Stromal cell of bone marrow (primary cell): ENCODE measurements at regions not wholly inside any gene's neighbourhood (a gene's known extent, or its start where the extent isn't known, plus 50 kb on each side); places are given as distances from the start of the nearest gene placed in this dataset.
"Not testable (repeated sequence)": the region's sequence is repeated elsewhere in the genome, so short reads cannot be mapped to it uniquely, and the experiment has no call there.

Experiments
- DNase-seq: peaks from one replicate; pipeline ENCODE4 v3.0.0-alpha.2; 2012; ENCODE audit warnings: low read depth

DNA sequence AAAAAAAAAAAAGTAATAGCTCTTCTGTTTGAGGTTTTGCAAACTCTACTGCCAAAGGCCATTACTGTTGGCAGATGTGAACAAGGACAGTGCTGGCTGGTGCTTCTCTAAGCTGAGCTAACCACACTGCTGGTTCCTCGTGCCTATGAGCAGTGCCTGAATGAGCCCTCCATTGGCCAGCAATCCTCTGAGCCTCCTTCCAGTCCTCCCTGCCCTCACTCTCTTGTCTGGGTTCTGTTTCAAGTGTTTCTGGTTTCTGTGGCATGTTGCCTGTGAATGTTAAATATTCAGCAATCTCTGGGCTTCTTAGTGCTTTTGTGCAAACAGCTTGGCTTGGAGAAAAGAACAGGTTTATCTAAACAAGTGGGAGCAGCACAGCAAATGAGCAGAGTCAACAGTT is 161.3 kb upstream of the AUTS2 start:
- DNase-seq: no peak

DNA sequence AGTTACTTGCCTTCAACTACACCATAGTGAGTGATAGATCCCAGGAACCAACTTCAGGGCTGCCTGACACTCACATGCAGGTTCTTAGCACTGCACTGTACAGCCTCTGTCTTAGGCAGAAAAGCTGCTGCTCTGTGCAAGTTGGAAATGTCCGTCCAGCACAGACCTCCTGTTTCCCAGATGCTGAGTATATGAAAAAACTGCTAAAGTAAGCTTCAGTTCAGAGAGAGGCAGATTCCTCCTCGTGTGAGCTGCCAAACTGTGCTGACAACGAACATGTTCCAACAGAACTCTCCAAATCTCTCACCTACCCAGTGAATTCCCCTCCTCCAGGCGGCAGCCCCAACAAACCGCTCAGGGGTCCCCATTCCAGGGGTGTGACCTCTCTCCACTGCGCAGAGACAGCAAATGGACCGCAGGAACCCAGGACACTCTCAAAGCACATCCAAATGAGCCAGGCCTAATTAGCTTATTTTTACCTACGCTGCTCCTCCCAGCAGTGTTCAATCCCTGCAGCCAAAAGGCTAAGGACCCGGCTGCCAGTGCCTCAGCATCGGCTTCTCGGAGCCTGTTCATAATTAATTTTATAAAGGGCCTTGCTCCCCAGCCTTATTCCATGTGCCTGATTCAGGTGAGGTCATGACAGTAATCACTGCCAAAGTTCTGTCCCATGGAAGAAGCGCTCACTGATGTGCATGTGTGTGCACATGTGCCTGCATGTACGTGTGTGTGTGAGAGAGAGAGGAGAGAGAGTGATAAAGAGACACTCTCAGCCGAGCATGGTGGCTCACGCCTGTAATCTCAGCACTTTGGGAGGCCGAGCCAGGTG is 159.5 kb upstream of the AUTS2 start:
- DNase-seq: no peak

DNA sequence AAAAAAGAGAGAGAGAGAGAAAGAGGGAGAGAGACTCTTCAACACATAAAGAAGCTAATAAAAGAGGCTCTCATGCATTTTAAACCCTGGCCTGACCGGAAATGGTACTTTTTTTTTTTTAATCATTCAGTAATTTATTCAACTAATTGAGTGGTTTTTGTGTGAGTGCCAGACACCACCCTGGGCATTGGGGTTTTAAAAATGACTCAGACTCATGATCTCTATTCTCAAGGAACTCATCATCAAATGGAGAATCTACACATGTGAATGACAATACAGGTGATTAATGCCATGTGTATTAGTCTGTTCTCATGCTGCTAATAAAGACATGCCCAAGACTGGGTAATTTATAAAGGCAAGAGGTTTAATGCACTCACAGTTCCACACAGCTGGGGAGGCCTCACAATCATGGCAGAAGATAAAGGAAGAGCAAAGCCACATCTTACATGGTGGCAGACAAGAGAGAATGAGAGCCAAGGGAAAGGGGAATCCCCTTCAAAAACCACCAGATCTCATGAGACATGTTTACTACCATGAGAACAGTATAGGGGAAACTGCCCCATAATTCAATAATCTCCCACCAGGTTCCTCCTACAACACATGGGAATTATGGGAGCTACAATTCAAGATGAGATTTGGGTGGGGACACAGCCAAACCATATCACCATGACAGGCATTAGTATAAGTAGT is 158.5 kb upstream of the AUTS2 start:
- DNase-seq: no peak

DNA sequence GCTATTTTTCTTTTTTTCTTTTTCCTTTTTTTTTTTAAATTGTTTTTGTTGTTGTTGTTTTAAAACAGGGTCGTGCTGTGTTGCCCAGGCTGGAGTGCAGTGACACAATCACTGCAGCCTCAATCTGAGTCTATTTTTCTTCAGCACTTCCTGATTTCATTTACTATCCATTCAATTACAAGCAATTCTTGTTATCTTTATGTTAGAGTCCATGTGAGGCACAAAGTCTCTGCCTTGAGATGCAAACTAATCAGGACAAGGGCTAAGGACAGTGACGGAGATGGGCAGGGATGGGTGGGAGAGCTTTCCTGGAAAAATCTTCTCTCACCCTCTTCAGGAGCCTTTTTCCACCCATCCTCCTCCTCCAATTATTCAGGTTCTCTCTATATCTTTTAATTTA is 157.3 kb upstream of the AUTS2 start:
- no peak for DNase-seq

DNA sequence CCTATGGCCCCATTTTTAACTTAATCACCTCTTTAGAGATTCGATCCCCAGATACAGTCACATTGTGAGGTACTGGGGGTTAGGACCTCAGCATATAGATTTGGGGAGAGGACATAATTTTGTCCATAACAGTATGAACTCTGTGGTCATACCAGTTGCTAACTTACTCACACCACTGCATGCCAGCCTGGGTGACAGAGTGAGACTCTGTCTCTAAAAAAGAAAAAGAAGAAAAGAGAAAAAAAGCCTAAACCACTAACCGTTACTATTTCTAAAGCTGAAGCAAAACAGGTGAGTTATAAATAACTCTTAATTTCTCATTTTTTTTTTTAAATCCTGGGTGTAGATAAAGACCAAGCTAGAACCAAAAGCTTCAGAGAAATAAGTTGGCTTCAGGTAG is 155.1 kb upstream of the AUTS2 start:
- no peak for DNase-seq

DNA sequence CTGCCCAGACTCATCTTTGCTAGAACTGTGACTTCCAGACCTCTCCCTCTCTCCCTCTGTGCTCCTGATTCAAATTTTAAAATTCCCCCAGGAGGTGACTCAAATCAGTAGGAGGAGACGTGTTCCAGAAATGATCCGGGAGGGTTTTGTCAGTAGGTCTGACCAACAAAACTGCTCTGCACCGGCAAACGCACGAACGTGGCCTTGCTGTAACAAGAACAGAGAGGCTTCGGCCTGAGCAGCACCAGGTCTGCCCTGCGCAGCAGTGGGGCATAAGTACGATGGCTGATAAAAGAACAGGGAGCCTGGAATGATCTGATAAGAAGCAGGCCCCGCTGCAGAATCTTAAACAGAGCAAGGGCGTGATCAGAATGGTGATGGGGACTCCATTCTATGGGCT is 152.7 kb upstream of the AUTS2 start:
- peak; percentile 68 for DNase-seq

DNA sequence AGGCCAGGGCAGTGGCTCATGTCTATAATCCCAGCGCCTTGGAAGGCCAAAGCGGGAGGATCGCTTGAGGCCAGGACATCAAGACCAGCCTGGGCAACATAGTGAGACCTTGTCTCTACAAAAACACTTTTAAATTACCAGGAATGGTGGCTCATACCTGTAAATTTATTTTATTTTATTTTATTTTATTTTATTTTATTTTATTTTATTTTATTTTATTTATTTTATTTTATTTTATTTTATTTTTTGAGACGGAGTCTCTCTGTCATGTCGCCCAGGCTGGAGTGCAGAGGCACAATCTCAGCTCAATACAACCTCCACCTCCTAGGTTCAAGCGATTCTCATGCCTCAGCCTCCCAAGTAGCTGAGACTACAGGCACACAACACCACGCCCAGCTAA is 152.1 kb upstream of the AUTS2 start:
- DNase-seq: not testable (repeated sequence)

DNA sequence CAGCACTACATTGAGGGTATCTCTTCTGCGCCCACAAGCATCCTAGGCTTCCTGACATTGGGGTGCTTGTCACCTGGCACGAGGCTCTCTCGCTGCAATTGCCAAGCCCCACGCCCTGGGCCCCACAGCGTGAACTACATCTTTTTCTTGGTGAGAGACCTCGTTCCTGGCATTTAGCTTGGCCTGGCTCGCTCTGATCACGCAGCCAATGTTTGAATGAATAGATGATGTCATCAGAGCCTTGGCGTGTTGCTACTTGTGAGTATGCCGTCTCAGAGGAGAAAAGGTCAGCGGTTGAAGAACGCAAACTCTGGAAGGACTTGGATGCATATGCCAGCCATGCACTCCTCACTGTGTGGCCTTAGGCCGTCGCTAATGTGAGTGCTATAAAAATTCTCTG is 150.2 kb upstream of the AUTS2 start:
- no peak for DNase-seq

DNA sequence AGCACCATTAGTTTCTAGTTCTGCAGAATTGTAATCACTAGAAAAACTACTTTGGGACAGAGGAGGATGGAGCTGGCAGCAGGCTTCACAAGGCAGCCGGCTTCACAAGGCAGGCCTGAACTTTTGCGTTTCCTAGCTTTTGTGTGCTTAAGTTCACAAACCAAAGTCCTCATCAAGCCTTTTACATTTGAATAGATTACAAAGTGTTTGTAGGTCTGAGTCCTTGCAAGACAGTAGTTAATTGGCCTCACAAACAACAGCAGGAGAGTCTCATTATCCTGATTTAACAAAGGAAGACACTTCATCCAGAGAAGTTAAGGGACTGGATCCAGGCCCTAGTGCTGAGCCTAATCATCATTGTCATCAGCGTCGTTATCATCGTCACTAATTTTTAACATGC is 147.8 kb upstream of the AUTS2 start:
- DNase-seq: no peak

DNA sequence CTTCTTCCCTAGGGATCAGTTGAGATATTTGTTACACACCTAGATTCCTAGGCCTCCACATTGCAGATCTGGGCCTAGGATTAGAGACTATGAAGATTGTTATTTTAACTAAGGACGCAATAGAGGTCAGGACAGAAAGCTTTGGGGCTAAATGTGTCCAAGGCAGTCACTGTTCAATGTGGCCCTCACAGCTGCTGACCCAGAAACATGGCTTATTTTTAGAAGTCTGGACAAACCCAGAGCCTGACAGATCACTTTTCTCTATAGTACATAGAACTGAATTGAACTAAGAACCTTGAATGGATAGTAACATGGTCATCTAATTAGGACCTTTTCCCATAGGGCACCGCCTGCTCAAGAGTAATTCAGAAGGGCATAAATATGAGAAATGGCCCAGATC is 146.6 kb upstream of the AUTS2 start:
- no peak for DNase-seq

DNA sequence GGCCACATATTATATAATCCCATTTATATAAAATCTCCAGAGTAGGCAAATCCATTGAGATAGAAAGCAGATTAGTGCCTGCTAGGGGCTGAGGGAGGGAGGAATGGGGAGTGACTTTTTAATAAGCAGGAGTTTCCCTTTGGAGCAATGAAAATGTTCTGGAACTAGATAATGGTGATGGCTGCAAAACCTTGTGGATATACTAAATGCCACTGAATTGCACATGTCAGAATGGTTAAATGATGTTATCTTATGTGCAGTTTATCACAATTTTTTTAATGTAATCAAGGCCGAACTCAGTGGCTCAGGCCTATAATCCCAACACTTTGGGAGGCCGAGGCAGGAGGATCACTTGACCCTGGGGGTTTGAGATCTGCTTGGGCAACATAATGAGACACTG is 145.5 kb upstream of the AUTS2 start:
- DNase-seq: no peak

DNA sequence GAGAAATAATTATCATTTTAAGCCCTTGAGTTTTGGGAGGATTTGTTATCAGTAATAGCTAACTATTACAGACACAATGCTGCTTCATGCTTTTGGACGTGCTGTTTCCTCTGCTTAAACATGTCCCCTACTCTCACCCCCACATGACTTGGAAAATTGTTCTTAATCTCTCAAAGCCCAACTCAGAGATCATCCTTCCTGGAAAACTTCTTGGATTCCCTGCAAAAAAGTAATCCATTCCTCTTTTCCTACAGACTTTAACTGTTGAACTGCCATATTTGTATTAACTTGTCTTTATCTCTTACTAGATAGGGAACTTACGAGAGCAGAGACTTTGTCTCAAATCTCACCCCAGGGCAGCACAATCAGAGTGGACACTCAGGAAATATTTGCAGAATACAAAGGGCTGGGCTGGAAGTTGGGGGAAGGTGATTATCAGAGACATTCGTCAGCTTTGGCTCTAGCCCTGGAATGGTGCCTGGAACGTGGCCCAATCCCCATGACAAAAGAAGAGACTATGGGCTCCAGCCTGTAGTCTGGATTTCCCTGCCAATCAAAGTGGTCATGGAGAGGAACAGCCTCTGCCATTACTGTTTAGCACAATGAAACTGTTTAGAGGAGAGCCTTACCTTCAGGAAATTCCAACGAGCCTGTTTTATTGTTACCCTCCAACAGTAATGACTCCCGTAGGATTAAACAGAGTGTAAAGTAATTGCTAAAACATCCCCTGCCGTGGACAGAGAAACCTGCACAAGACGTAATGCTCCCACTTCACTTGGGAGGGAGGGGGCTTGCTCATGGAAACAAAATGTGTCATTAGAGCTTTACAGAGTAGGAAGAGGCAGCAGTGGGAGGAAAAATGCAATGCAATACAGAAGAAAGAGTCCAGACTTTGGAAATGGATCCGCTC is 140.4 kb upstream of the AUTS2 start:
- no peak for DNase-seq

DNA sequence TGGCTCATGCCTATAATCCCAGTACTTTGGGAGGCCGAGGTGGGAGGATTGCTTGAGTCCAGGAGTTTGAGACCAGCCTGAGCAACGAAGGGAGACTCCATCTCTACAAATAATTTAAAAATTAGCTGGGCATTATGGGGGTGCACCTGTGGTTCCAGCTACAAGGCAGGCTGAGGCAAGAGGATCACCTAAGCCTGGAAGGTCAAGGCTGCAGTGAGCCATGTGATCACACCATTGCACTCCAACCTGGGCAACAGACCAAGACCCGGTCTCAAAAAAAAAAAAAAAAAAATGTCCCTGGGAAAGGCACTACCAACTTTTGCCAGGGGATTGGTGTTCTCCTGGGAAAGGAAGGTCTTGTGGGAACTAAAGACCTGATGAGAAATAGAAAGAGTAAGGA is 134.2 kb upstream of the AUTS2 start:
- no peak for DNase-seq

DNA sequence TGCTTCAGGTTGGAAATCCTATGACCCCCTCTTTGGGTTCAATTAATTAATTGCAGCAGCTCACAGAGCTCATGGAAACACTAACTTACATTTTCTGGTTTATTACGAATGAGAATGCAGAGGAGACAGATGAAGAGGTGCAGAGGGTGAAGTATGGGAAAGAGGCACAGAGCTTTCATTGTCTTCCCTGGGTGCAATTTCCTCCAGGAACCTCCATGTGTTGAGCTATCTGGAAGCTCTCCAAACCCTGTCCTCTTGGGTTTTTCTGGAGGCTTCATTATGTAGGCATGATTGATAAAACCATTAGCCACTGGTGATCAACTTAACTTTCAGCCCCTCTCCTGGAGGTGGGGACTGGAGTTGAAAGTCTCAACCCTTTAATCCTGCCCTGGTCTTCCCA is 133.0 kb upstream of the AUTS2 start:
- no peak for DNase-seq

DNA sequence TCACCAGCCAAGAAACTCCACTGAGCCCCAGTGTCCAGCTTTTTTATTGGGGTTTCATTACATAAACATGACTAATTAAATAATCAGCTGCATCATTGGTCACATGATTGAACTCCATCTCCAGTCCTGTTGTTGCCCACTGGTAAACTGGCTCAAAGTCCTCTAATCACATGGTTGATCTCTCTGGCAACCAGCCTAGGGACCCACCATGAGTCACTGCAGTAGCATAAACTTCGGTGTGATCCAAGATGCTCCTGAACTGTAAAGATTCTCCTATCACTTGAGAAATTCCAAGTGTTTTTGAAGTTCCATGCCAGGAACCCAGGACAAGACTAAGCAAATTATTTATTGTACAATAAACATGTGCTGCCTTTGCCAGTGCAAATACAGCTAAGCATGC is 130.4 kb upstream of the AUTS2 start:
- DNase-seq: no peak

DNA sequence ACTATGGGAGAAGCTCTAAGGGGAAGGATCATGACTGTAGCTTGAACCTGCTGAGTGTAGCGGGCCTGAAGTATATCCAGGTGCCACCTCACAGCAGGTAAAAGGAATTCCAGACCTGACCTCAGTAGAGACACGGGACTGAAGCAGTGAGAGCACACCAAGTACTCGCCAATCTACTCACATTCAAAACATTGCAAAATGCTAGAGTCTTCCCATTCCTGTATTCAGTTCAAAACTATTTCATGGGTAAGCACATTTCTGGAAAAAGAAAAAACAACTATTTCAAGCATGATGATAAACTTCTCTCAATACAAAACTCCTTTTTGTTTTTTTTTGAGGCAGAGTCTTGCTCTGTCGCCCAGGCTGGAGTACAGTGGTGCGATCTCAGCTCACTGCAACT is 121.9 kb upstream of the AUTS2 start:
- DNase-seq: peak; percentile 33

DNA sequence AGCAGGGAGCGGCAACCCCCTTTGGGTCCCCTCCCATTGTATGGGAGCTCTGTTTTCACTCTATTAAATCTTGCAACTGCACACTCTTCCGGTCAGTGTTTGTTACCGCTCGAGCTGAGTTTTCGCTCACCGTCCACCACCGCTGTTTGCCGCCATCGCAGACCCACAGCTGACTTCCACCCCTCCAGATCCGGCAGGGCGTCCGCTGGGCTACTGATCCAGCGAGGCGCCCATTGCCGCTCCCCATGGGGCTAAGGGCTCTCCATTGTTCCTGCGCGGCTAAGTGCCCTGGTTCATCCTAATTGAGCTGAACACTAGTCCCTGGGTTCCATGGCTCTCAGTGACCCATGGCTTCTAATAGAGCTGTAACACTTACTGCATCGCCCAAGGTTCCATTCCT is 115.6 kb upstream of the AUTS2 start:
- no peak for DNase-seq

DNA sequence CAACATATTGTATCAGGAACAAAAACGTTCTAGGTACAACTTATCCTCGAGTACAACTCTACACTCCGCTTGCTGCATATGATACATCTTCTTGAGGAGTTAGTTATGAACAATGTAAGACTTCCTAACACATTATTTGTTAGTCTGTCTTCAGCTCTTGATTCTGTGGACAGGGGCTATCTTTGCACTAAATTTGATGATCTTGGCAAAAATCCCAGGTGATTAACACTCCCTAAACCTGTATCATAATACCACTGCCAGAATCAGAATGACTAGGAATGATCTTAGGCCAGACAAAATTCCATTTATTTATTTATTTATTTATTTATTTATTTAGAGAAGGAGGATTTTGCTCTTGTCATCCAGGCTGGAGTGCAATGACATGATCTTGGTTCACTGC is 108.7 kb upstream of the AUTS2 start:
- no peak for DNase-seq

DNA sequence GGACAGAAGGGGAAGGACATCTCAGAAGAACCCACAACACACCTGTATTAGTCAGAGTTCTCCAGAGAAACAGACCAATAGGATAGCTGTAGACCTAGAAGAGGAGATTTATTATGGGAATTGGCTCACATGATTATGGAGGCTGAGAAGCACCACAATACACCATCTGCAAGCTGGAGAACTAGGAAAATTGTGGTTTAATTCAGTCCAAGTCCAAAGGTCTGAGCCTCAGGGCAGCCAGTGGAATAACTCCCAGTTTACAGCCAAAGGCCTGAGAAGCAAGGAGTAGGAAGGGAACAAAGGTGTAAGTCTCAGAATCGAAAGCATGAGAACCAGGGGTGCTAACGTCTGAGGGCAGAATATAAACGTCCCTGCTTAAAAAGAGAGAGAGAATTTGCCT is 99.6 kb upstream of the AUTS2 start:
- DNase-seq: no peak

DNA sequence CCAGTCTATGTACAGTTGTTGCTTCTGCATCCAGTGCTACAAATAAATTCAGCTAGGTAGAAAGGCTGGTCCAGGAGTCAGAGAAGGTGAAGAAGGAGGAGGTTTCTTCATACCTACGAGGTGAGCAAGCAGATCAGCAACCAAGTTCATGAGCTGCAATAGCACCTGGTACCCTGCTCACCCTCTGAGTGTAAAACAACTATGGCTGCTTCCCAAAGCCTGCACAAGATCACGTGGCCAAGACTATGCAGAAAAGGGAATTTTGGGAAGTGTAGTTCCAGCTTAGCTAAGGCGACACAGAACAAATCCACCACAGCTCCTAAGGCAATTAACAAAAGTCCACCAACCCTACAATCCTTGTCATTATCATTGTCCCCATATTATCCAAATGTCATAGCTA is 95.9 kb upstream of the AUTS2 start:
- DNase-seq: no peak

DNA sequence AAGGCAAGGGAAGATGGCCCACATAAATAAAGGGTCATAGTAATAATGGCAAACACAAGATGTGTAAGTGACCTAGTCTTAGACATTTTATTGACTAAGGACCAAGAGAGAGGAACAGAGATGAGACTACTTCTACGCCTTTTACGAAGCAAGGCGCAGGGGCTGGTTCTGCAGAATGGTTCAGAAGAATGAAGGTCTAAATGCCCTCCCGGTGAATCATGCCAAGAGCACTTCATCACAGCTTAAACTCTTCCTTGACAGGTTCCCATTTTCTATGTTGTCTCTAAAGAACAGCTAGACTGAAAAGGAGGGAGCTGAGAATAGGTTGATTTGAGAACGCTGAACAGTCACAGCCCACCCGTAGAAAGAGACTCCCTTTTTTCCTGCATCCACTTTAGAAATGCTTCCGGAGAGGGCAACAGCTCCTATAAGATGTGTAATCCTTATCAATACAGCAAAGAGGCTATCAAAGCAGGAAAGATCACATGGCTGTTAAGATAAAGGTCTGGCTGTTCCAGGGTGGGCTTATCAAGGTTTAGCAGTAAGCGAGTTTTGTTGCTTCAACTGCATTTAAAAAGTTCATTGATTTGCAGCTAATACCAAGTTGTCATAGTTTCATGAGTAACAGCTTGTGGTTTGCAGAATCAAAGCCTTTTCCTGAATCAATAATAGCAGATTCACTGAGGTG is 93.4 kb upstream of the AUTS2 start:
- DNase-seq: no peak

DNA sequence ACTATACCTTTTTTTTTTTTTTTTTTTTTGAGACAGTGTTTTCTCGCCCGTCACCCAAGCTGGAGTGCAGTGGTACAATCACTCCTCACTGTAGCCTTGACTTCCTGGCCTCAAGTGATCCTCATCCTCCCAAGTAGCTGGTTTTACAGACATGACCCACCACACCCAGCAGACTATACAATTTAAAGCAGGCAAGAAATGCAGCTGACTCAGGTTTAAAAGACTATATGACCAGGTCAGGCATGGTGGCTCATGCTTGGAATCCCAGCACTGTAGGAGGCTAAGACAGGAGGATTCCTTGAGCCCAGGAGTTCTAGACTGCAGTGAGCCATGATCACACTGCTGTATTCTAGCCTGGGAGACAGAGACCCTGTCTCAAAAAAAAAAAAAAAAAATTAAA is 89.5 kb upstream of the AUTS2 start:
- no peak for DNase-seq
